GM23338 (cell line): ENCODE measurements at regions not wholly inside any gene's neighbourhood (a gene's known extent, or its start where the extent isn't known, plus 50 kb on each side); places are given as distances from the start of the nearest gene placed in this dataset.

Experiments used
- CREB1 ChIP-seq: fragments of 250-450 bp; sonication (Bioruptor Pico); IDR thresholded peaks from 2 replicates; pipeline ENCODE4 v1.5.0; 2020; ENCODE audit warnings: low read depth, mild to moderate bottlenecking, moderate library complexity
- EZH2 ChIP-seq: fragments of 200-600 bp; sonication (generic); IDR thresholded peaks from one replicate; pipeline ENCODE4 v1.8.0; 2017; ENCODE audit warnings: antibody characterized with exemption, mild to moderate bottlenecking, low read depth; ENCODE audit not compliant: unreplicated experiment
- EZH2phosphoT487 ChIP-seq: fragments of 200-600 bp; sonication (generic); IDR thresholded peaks from one replicate; pipeline ENCODE4 v1.8.1; 2018; ENCODE audit warnings: antibody characterized with exemption; ENCODE audit not compliant: unreplicated experiment
- POLR2AphosphoS5 ChIP-seq: IDR thresholded peaks from 2 replicates; pipeline ENCODE4 v1.6.1; 2016; ENCODE audit warnings: antibody characterized with exemption, low read depth
- REST ChIP-seq: IDR thresholded peaks from one replicate; pipeline ENCODE4 v1.6.1; 2018; ENCODE audit warnings: antibody characterized with exemption; ENCODE audit not compliant: unreplicated experiment
- ZNF114 ChIP-seq: fragments of 250-450 bp; sonication (Bioruptor Pico); IDR thresholded peaks from 2 replicates; pipeline ENCODE4 v1.5.0; 2020; ENCODE audit warnings: mild to moderate bottlenecking, moderate library complexity
- ZNF462 ChIP-seq: fragments of 250-450 bp; sonication (Bioruptor Pico); IDR thresholded peaks from 2 replicates; pipeline ENCODE4 v1.5.0; 2020; ENCODE audit warnings: mild to moderate bottlenecking, moderate library complexity
- TF ChIP-seq, protein P1 (sequence below), 2 experiments: fragments of 200-600 bp in 1 of 2; sonication (generic) in 1 of 2; conservative IDR thresholded peaks; 2 replicates each; pipeline versions ENCODE4 v1.5.1 to v1.6.1; 2016 to 2017; ENCODE audit warnings: antibody characterized with exemption in 2 of 2, low read depth in 2 of 2, mild to moderate bottlenecking in 2 of 2, moderate library complexity in 1 of 2

GRCh38 chr2:198337368-198337767, 533.0 kb downstream of the PLCL1 start:
- TF ChIP-seq, protein P1, sequence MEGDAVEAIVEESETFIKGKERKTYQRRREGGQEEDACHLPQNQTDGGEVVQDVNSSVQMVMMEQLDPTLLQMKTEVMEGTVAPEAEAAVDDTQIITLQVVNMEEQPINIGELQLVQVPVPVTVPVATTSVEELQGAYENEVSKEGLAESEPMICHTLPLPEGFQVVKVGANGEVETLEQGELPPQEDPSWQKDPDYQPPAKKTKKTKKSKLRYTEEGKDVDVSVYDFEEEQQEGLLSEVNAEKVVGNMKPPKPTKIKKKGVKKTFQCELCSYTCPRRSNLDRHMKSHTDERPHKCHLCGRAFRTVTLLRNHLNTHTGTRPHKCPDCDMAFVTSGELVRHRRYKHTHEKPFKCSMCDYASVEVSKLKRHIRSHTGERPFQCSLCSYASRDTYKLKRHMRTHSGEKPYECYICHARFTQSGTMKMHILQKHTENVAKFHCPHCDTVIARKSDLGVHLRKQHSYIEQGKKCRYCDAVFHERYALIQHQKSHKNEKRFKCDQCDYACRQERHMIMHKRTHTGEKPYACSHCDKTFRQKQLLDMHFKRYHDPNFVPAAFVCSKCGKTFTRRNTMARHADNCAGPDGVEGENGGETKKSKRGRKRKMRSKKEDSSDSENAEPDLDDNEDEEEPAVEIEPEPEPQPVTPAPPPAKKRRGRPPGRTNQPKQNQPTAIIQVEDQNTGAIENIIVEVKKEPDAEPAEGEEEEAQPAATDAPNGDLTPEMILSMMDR (conservative IDR thresholded peaks at IDR 0.05; ENCODE audit: low read depth in 2 of 2): no peak
- no peak for TF ChIP-seq CREB1 (CRISPR knock-in tag)
- no peak for TF ChIP-seq EZH2phosphoT487
- TF ChIP-seq POLR2AphosphoS5: no peak
- no peak for TF ChIP-seq EZH2
- TF ChIP-seq ZNF462 (CRISPR knock-in tag): no peak
- no peak for TF ChIP-seq REST
- TF ChIP-seq ZNF114: no peak
